SK-N-SH treated with all-trans-retinoic acid at 6 μM for 48 hours (cell line): ENCODE measurements at regions not wholly inside any gene's neighbourhood (a gene's known extent, or its start where the extent isn't known, plus 50 kb on each side); places are given as distances from the start of the nearest gene placed in this dataset.

ENCODE experiments used
- ATAC-seq: fragments of 200-7000 bp; cut with Tn5 transposase; 3 replicates; pipeline ENCODE4 v1.9.1; 2020; ENCODE audit warnings: mild to moderate bottlenecking, moderate library complexity
- ARNTL ChIP-seq: fragments of 450-650 bp; formaldehyde crosslinking; IDR thresholded peaks from 2 replicates; pipeline ENCODE4 v1.5.0; 2020; ENCODE audit warnings: low read depth, mild to moderate bottlenecking, moderate library complexity, borderline replicate concordance
- BACH2 ChIP-seq: fragments of 250-450 bp; sonication (Bioruptor Pico); IDR thresholded peaks from 2 replicates; pipeline ENCODE4 v1.9.0; 2021; ENCODE audit warnings: mild to moderate bottlenecking, borderline replicate concordance
- CREB5 ChIP-seq: fragments of 250-450 bp; sonication (Bioruptor Pico); IDR thresholded peaks from 2 replicates; pipeline ENCODE4 v1.5.1; 2020; ENCODE audit warnings: low read depth, mild to moderate bottlenecking, moderate library complexity
- CSDC2 ChIP-seq: fragments of 250-450 bp; sonication (Bioruptor Pico); IDR thresholded peaks from 2 replicates; pipeline ENCODE4 v1.5.0; 2020; ENCODE audit warnings: mild to moderate bottlenecking, moderate library complexity
- CSRNP3 ChIP-seq: fragments of 250-450 bp; sonication (Bioruptor Pico); IDR thresholded peaks from 2 replicates; pipeline ENCODE4 v1.5.1; 2021; ENCODE audit warnings: mild to moderate bottlenecking, moderate library complexity
- ESRRG ChIP-seq: fragments of 250-450 bp; sonication (Bioruptor Pico); IDR thresholded peaks from 2 replicates; pipeline ENCODE4 v1.6.1; 2021; ENCODE audit warnings: mild to moderate bottlenecking
- GLIS3 ChIP-seq: fragments of 250-450 bp; sonication (Bioruptor Pico); IDR thresholded peaks from 2 replicates; pipeline ENCODE4 v1.5.0; 2020; ENCODE audit warnings: mild to moderate bottlenecking, moderate library complexity
- ISL1 ChIP-seq: fragments of 250-450 bp; sonication (Bioruptor Pico); IDR thresholded peaks from 2 replicates; pipeline ENCODE4 v2.1.2; 2022; ENCODE audit warnings: mild to moderate bottlenecking, moderate library complexity
- OSR1 ChIP-seq: fragments of 250-450 bp; sonication (Bioruptor Pico); IDR thresholded peaks from 2 replicates; pipeline ENCODE4 v1.8.0; 2022; ENCODE audit warnings: moderate library complexity, mild to moderate bottlenecking, inconsistent platforms
- PPARA ChIP-seq: fragments of 250-450 bp; sonication (Bioruptor Pico); IDR thresholded peaks from 2 replicates; pipeline ENCODE4 v1.5.0; 2020; ENCODE audit warnings: mild to moderate bottlenecking, borderline replicate concordance
- SNAI2 ChIP-seq: fragments of 250-450 bp; sonication (Bioruptor Pico); IDR thresholded peaks from 2 replicates; pipeline ENCODE4 v1.5.0; 2020; ENCODE audit warnings: mild to moderate bottlenecking, moderate library complexity
- TCF4 ChIP-seq: fragments of 250-450 bp; sonication (Bioruptor Pico); IDR thresholded peaks from 2 replicates; pipeline ENCODE4 v1.8.0; 2021; ENCODE audit warnings: mild to moderate bottlenecking, moderate library complexity, borderline replicate concordance
- TSHZ2 ChIP-seq: fragments of 250-450 bp; sonication (Bioruptor Pico); IDR thresholded peaks from 2 replicates; pipeline ENCODE4 v1.5.0; 2020; ENCODE audit warnings: mild to moderate bottlenecking, moderate library complexity
- ZC3H10 ChIP-seq: fragments of 250-450 bp; sonication (Bioruptor Pico); IDR thresholded peaks from 2 replicates; pipeline ENCODE4 v1.5.1; 2021; ENCODE audit warnings: mild to moderate bottlenecking, moderate library complexity
- ZFP3 ChIP-seq: fragments of 250-450 bp; sonication (Bioruptor Pico); IDR thresholded peaks from 2 replicates; pipeline ENCODE4 v1.5.0; 2020; ENCODE audit warnings: mild to moderate bottlenecking, moderate library complexity
- ZFP30 ChIP-seq: fragments of 450-650 bp; formaldehyde crosslinking; IDR thresholded peaks from 2 replicates; pipeline ENCODE4 v1.5.0; 2022; ENCODE audit warnings: mild to moderate bottlenecking, moderate library complexity
- ZNF565 ChIP-seq: fragments of 450-650 bp; formaldehyde crosslinking; conservative IDR thresholded peaks from 2 replicates; pipeline ENCODE4 v1.5.0; 2020; ENCODE audit warnings: low read depth, mild to moderate bottlenecking, moderate library complexity
- ZNF70 ChIP-seq: fragments of 450-650 bp; formaldehyde crosslinking; IDR thresholded peaks from 2 replicates; pipeline ENCODE4 v1.5.0; 2020; ENCODE audit warnings: mild to moderate bottlenecking, moderate library complexity
- ZNF8 ChIP-seq: fragments of 450-650 bp; formaldehyde crosslinking; IDR thresholded peaks from 2 replicates; pipeline ENCODE4 v1.5.0; 2020; ENCODE audit warnings: mild to moderate bottlenecking, moderate library complexity
- TF ChIP-seq, protein P1 (sequence below): fragments of 250-450 bp; sonication (Bioruptor Pico); IDR thresholded peaks from 2 replicates; pipeline ENCODE4 v1.8.0; 2020; ENCODE audit warnings: mild to moderate bottlenecking, moderate library complexity, borderline replicate concordance

GRCh38 chr5:14048434-14048833 is 94.7 kb upstream of the TRIO start:
- TF ChIP-seq ISL1 (CRISPR knock-in tag) = no peak
- TF ChIP-seq OSR1 = no peak
- no peak for TF ChIP-seq ZFP30 (CRISPR knock-in tag)
- no peak for TF ChIP-seq ZC3H10 (CRISPR knock-in tag)
- no peak for TF ChIP-seq ARNTL (CRISPR knock-in tag)
- no peak for TF ChIP-seq ZNF565 (CRISPR knock-in tag)
- TF ChIP-seq CSRNP3 (CRISPR knock-in tag) = no peak
- TF ChIP-seq TCF4 = no peak
- TF ChIP-seq ESRRG (CRISPR knock-in tag) = no peak
- TF ChIP-seq, protein P1, sequence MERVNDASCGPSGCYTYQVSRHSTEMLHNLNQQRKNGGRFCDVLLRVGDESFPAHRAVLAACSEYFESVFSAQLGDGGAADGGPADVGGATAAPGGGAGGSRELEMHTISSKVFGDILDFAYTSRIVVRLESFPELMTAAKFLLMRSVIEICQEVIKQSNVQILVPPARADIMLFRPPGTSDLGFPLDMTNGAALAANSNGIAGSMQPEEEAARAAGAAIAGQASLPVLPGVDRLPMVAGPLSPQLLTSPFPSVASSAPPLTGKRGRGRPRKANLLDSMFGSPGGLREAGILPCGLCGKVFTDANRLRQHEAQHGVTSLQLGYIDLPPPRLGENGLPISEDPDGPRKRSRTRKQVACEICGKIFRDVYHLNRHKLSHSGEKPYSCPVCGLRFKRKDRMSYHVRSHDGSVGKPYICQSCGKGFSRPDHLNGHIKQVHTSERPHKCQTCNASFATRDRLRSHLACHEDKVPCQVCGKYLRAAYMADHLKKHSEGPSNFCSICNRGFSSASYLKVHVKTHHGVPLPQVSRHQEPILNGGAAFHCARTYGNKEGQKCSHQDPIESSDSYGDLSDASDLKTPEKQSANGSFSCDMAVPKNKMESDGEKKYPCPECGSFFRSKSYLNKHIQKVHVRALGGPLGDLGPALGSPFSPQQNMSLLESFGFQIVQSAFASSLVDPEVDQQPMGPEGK = no peak
- TF ChIP-seq GLIS3 (CRISPR knock-in tag) = no peak
- TF ChIP-seq ZNF70 = no peak
- no peak for TF ChIP-seq CREB5 (CRISPR knock-in tag)
- TF ChIP-seq ZFP3 = no peak
- TF ChIP-seq BACH2 (CRISPR knock-in tag) = no peak
- TF ChIP-seq CSDC2 (CRISPR knock-in tag) = no peak
- no peak for ATAC-seq

DNA sequence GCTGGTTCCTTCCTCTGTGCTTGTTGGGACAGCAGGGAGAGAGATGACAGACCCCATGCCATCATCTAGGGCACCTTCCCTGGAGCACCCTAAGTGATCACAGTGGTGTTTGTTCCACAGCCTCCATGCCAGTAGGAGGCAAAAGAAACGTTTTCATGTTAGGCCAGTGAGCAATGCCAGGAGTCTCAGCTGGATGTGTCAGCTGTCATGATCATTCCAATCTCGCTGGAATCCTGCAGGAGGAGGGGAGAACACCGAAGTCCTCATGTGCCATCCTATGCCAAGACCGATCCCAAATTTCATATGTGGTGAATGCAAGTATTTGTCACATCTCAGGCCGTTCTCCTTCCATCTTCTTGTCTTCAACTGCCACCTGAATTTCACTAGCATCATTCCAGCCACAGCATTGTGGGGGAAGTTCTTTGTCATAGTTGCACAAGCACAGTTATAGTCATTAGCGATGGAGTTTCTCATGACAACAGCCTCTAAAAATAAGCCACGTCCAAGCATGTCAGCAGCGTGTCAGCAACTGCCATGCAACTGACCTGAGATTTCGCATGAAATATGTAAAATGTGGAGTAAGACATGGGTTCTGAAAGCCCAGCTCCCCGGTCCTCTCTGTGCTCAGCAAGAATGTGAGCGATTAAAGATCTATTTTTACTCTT is 97.2 kb upstream of the DNAH5 start:
- no peak for ATAC-seq

More for the DNA sequence above, 97.2 kb upstream of the DNAH5 start:
- TF ChIP-seq SNAI2 (CRISPR knock-in tag) (no peak), CREB5 (CRISPR knock-in tag) (no peak), ESRRG (CRISPR knock-in tag) (no peak), ZNF8 (CRISPR knock-in tag) (no peak), CSDC2 (CRISPR knock-in tag) (no peak), ARNTL (CRISPR knock-in tag) (no peak), ISL1 (CRISPR knock-in tag) (no peak), ZNF70 (no peak), PPARA (CRISPR knock-in tag) (no peak), ZFP30 (CRISPR knock-in tag) (no peak), ZFP3 (no peak), BACH2 (CRISPR knock-in tag) (no peak), ZC3H10 (CRISPR knock-in tag) (no peak), TSHZ2 (CRISPR knock-in tag) (no peak)
